Glomerular endothelial cell (primary cell): ENCODE measurements at regions not wholly inside any gene's neighbourhood (a gene's known extent, or its start where the extent isn't known, plus 50 kb on each side); places are given as distances from the start of the nearest gene placed in this dataset.
"Not testable (repeated sequence)": the region's sequence is repeated elsewhere in the genome, so short reads cannot be mapped to it uniquely, and the experiment has no call there.

Experiments
- DNase-seq: peaks from one replicate; pipeline ENCODE4 v3.0.0-alpha.2; 2011; ENCODE audit warnings: low read depth, low spot score; ENCODE audit errors: extremely low read depth

DNA sequence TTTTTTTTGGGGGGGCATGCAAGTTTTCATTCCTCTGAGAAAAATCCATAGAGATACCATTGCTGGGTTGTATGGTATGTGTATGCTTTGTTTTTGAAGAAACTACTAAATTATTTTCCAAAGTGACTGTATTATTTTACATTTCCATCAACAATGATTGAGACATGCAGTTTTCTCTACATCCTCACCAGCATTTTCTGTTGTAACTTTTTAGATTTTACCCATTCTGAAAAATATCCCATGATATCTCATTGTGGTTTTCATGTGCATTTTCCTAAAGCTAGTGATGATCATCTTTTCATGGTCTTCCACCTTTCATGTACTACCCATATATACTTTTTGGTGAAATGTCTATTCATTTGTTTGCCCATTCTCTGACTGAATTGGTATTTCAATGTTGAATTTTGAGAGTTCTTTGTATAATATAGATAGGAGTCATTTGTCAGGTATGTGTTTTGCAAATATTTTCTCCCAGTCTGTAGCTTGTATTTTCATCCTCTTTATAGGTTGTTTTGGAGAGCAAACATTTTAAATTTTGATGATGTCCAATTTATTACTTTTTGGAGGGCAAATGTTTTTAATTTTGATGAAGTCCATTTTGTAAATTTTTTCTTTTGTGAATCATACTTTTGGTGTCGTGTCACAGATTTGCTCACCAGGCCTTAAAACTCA lies 827.5 kb upstream of the CITED2 start:
- DNase-seq, result no peak

DNA sequence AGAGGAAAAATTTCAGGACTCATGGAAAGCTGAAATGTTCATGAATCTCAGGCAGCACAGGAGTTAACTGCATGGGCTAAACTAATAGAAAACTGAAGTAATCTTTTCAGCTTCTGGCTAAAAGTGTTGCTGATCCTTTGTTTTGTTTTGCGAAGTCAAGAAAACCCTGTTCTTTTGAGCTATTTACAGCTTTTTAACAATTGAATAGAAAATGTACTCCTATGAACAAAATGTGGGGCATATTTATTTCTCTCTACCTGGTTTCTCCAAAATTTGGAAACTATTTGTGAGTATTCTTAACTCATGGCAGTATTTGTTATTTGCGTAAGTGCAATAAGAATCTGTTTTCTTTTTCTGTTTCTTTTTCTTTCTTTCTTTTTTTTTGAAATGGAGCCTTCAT lies 818.8 kb upstream of the CITED2 start:
- DNase-seq, result no peak

DNA sequence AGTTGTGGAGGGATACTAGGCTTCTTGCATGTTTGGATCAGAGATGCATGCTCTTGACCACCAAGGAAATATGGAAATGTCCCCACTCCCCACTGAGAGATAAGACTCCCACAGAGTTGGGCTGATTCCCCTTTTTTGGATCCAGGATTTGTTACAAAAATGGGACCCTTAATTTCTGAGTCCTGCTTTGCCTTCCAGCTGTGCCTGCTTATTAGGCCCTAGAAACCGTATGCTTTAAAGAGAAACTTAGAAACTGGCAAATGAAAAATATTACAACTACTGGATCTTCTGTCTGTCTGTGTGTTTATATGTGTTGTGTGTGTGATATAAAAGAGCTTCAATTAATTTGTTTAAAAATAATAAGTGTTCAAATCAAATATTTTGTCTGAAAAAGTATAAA lies 817.6 kb upstream of the CITED2 start:
- no peak for DNase-seq

DNA sequence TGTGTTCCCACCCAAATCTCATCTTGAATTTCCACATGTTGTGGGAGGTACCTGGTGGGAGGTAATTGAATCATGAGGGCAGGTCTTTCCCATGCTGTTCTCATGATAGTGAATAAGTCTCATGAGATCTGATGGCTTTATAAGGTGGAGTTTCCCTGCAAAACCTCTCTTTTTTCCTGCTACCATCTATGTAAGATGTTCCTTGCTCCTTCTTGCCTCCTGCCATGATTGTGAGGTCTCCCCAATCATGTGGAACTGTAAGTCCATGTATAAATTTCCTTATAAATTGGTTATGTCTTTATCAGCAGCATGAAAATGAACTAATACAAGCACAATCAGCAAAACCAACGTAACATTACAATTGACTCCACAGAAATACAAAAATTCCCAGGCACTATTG lies 814.8 kb upstream of the CITED2 start:
- DNase-seq, result not testable (repeated sequence)

DNA sequence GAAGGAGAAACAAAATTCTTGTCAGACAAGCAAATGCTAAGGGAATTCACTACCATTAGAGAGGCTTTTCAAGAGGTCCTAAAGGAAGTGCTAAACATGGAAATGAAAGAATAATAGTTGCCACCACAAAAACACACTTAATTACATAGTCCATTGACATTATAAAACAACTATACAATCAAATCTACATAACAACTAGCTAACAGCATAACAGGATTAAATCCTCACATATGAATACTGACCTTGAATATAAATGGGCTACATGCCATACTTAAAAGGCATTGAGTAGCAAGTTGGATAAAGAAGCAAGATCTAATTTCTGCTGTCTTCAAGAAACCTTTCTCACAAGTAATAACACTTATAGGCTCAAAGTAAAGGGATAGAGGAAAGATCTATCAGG lies 811.5 kb upstream of the CITED2 start:
- DNase-seq, result no peak

DNA sequence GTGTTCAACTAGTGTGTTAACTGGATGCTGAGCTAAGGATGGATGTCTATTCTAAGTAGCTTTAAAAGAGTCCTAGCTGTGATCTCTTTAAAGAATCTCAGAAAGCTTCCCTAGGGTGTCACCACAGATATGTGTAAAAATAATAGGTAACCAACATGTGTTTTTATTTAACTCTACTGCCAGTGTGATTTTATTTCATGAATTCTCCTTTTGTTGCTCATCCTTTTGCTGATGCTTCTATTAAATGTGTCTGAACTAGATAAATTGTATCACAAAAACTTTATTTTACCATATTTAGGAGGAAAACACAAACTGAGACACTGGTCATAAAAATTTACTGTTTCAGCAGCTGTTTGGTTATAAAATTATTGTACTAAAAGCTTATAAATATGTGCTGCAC lies 809.4 kb upstream of the CITED2 start:
- no peak for DNase-seq

DNA sequence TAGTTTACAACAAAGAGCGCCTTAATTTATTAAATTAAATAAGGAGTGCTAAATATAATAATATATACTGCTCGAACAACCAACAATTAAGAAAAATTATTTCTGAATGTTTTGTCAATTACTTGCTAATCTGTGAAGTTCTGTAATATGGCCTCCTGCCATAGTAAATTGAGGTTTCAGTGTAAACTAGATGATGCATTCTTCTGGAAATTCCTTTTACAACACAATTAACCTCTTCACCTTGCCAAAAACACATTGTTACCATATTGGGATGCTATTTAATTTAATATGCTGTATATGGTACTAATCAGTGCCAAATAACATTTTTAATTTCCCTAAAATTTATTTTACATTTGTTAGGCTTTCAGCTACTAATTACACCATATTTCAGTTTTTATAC lies 808.4 kb upstream of the CITED2 start:
- DNase-seq, result no peak

DNA sequence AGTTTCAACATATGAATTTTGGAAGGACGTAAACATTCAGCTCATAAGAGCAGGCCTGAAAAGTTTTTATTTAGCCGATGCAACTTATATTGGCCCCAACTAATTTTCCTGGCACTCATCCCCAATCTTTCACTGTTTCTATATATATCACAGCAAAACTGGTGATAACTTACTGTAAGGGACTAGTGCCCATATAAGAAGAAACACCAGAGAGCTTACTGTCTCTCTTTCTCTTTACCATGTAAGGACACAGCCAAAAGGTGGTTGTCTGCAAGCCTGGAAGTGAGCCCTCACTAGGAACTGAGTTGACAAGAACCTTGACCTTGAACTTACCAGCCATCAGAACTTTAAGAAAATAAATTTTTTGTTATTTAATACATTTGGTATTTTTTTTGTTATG lies 807.4 kb upstream of the CITED2 start:
- no peak for DNase-seq

DNA sequence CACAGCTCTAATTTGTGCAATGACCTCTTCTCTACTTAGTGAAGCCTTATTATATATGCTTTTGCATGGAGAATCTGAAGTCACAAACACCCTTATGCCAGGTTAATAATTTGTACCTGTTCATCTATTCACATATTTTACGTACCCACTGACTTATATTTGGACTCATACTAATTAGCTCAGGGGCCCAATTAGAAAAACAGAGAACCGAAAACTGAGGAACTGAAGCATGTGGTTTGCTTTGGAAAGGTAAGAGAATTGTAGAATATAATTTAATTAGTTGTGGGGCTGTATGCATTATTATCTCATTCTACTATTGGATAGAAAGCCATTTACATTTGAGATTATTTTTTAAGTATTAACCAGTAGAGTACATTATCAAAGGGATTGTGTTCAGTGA lies 805.9 kb upstream of the CITED2 start:
- DNase-seq, result no peak

DNA sequence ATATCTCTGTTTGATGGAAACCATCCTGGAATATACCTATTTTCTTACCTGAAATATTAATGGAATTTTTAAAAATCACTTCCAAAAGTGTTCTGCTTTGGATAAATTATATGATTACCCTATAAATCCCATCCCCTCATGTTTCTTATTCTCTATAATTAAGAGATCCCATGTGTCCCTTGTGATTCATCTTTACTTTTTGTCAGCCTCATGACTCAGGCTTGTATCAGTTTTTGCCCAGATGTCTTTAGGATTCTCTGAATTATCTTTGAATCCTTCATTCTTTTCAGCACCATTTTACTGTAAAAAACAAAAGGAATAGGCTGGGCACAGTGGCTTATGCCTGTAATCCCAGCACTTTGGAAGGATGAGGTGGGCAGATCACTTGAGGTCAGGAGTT lies 804.5 kb upstream of the CITED2 start:
- no peak for DNase-seq

DNA sequence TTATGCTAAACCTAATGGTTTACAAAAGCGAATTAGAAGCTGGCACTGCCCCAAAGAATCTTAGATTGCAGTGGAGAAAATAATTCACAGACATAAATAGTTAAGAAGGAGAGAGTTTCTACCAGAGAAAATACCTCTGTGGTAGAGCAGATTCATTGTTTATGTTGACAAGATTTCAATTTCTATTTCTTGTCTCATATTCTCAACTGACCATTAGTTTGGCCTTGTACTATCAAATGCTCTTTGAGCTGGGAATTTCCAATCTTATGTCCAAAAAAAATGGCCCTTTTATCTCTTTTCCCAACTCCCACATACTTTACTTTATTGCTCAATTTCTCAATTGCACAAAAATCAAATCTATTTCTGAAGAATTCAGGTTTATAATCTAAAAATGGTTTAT lies 804.1 kb upstream of the CITED2 start:
- no peak for DNase-seq

DNA sequence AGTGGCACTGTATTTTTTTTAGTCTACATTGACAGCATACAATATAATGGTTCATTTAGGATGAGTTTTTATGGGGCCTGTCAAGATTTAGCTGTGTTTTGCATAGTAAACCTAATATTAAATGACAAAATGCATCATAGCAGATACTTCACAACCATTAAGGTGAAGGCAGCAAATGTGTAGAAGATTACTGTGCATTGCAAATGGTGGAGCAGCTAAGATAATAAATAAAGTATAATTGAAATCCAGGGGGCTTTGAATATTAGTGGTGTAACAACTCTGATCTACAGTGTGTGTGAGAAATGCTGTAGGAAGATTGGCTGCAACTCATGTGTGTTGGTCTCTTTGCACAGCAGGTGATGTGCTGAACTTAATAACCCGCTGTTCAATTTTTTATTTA lies 801.9 kb upstream of the CITED2 start:
- DNase-seq, result no peak

DNA sequence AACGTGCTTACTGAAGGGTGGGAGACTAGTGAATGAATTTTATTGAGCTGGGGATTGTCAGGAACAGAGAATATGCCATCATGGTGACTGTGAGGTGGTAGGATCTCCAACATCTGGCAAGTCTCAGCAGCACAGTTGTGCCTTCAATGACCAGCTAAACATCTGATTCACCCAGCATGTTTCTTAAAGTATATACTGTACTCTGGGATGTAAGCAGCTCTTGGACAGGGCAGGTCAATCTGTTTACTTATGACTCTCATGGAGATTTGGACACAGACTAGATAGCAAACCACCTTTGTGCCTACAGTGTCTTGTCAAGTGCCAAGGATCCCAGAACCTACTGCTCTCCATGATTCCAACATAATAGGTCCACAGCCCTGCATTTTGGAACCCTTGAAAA lies 801.0 kb upstream of the CITED2 start:
- DNase-seq, result no peak

DNA sequence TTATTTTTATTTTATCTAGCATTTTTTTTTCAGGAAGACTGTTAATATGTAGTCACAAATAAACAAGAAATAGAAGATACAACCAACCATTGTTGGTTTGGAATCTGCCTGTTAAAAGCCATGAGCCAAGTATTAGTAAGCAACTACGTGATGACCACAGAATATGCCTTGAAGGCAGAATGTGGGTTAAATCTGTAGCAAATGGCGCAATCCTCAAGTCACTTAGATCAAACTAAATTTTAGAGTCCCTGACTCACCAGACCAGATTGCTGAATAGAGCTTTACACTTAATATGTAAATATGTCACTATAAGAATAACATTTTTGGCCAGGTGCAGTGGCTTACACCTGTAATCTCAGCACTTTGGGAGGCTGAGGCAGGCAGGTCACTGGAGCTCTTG lies 800.1 kb upstream of the CITED2 start:
- DNase-seq, result no peak

DNA sequence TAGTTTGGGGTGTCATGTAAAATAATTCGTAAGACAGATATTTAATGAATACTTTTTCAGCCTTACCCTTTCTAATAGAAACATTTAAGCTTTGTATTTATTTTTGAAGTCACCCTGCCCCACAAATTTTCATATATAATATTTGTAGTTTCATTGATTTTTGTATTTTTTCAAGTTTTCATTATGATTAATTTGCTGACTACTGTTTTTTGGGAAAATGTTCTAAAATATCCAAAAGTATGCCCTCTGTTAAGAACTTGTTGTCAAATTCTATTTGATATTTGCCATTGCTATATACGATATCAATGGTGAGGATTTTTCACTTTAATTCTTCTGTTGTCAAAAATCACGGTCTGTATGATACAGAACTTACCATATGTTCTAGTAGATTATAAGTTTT lies 793.9 kb upstream of the CITED2 start:
- DNase-seq, result no peak

DNA sequence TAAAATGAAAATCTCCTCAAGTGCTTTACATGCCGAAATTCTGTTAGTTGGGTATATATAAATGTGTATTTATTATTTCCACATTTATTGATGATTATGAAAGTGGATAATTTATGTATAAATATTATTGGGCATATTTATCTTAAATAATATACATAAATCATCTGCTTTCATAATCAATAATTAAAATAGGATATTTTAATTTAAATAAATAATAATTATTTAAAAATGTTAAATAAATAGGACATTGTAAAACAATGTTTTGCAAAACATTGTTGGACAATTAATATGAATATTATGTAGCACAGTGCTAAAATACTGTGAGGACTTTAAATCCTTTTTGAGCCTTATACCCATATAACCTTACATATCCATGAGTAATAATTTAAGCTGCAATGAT lies 786.5 kb upstream of the CITED2 start:
- no peak for DNase-seq

DNA sequence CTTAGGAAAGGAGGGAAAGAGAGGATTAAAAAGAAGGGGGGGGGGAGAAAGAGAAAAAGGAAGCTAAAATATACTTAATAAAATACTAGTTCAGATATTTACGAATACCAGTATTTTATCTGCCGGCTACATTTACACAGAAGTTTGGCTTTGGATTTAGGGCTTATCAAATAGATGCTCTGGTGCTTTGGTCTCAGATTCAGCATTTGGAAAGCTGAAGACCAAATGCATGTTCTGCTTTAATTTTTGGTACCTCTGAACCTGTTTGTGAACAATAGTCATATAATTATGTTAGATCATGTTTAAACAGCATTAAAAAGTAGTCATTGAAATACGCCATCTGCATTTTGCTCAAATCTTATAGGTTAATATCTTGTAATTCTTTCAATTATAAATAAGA lies 786.0 kb upstream of the CITED2 start:
- DNase-seq, result no peak

DNA sequence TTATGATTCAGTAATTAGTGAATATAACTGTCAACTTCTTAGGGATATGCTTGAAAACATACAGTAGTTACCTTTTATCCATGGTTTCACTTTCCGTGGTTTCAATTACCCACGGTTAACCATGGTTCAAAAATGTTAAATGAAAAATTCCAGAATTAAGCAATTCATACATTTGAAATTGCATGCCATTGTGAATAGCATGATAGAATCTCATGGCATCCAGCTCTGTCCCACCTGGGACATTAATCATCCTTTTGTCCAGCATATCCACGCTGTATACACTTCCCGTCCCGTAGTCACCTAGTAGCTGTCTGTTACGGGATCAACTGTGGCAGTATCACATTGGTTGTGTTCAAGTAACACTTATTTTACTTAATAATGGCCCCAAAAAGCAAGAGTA lies 781.7 kb upstream of the CITED2 start:
- DNase-seq, result no peak

DNA sequence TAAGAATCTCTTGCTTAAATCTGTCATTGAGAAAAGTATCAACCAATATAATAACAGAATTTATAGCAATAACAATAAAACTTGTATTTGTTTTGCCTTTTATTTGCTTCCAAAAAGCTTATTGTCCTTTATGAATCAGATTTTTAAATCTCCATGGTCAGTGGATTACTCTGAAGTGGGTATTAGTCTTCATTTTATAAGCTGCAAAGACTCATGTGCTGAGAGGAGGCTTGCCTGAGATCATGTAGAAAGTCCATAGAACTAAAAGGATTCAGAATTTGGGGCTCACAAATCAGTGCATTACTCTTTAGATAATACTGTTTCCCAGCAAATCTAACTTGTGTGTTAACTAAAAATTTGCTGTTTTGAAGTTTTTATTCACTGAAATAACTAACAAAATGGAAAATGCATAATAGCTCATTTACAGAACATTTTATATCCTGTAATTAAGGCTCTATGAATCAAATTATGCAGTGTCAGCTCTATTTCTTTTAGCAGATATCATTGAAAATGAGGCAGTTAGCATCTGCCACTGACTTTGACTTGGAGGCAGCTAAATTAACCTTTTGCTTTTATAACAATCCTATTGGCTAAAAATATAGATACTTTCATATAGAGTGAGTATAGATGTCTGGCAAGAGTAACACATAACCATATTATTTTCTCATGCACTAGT lies 781.1 kb upstream of the CITED2 start:
- no peak for DNase-seq

DNA sequence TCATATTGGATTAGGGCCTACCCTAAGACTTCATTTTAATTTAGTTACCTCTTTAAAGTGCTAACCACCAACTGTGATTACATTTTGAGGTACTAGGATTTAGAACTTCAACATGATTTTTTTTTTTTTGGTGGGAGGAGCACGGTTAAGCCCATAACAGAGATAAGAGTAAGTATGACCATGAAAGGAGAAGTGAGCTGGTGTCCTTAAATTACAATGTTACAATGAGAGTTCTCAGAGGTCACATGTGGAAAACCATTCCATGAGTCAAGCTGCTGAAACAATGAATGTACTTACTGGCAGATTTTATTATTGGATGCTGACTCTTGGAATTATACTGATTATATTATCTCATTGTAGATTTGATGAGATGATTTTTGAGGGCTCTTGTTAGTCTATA lies 779.3 kb upstream of the CITED2 start:
- DNase-seq, result no peak

DNA sequence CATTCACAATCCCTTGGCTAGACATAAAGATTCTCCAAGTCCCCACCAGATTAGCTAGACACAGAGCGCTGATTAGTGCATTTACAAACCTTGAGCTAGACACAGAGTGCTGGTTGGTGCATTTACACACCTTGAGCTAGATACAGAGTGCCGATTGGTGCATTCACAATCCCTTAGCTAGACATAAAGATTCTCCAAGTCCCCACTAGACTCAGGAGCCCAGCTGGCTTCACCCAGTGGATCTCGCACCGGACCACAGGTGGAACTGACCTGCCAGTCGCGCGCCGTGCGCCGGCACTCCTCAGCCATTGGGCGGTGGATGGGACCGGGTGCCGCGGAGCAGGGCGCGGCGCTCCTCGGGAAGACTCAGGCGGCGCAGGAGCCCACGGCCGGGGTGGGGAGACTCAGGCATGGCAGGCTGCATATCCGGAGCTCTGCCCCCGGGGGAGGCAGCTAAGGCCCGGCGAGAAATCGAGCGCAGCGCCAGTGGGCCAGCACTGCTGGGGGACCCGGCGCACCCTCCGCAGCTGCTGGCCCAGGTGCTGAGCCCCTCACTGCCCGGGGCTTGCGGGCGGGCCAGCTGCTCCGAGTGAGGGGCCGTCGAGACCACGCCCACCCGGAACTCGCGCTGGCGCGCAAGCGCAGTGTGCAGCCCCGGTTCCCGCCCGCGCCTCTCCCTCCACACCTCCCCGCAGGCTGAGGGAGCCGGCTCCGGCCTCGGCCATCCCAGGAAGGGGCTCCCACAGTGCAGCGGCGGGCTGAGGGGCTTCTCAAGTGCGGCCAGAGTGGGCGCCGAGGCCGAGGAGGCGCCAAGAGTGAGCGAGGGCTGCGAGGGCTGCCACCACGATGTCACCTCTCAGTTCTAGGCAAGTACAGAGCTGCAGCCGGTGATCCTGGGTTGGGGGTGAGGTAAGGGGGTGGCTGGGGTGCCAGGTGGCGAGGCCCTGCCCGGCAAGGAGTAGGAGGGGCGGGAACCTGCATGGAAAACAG lies 773.7 kb upstream of the CITED2 start:
- DNase-seq, result not testable (repeated sequence)

DNA sequence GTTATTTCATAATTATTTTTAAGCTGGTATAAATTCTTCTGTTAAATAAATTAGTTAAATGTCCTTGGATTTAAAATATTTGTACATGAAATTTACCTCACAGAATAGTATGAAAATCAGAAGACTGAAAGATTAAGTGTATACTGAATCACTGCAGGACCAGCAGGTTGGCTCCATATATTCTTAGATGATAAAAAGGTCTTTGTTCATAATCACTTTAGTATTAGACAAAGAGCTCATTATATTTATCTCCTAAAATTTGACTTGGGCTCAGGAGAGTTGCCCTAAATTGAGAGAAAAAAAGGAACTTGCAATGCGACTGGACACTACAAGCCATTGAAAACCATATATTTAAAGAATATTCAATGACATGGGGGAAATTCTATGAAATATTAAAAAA lies 766.4 kb upstream of the CITED2 start:
- no peak for DNase-seq
